ENCODE measurements at regions not wholly inside any gene's neighbourhood (a gene's known extent, or its start where the extent isn't known, plus 50 kb on each side); places are given as distances from the start of the nearest gene placed in this dataset.

DNA sequence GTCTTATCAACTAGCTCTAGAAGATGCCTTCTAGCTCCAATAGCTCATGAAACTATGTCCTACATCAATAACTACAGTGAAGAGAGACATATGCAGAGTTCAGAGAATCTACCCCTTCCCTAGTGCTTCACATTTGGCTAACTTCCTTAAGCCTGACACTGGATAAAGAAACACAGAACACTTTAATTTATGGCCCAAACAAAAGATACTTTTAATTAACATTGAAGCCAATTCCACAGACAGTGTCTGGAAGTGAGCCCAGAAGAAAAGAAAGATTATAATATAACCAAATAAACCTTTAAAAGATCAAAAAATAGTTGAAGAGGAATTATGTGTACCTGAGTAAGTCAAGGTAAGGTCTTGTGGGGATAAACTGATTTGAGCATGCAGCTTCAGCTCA, 255.2 kb downstream of the C11orf87 start:
- DNase-seq = no peak
- POLR2A ChIA-PET = no interaction called here
- H3K4me2 ChIP-seq = no peak overlapping the region
- no peaks in the 10 kb centered on the region for H4K20me1 ChIP-seq (ENCODE audit: insufficient read depth)
- no peak overlapping the region for H3K4me3 ChIP-seq (ENCODE audit: low read depth in 2 of 2, low read length in 1 of 2)
- no peaks in the 10 kb centered on the region for H3K36me3 ChIP-seq (replicated peaks in 1 of 2; ENCODE audit: control insufficient read depth in 1 of 2, insufficient read depth in 2 of 2, low read length in 1 of 2)
- H3K9me2 ChIP-seq = no peaks in the 10 kb centered on the region
- no peaks in the 10 kb centered on the region for H3F3A ChIP-seq (replicated peaks; ENCODE audit: insufficient read depth)
- no peak overlapping the region for H2AFZ ChIP-seq (ENCODE audit: low read depth)
- CTCF ChIA-PET = interaction anchor here (1.3 kb wide), 1 partner anchor 10 kb away, joined by 3 read pairs; no protein-coding TSS in a partner anchor
- H3K4me1 ChIP-seq (ENCODE audit: control insufficient read depth in 1 of 2, insufficient read depth in 2 of 2, low read depth in 1 of 2, low read length in 1 of 2) = no peaks in the 10 kb centered on the region; a peak in 1 of 4 replicates
- no peaks in the 10 kb centered on the region for H3K9me3 ChIP-seq
- TF ChIP-seq JUND (IDR thresholded peaks at IDR 0.05) (no peak), TAF1 (IDR thresholded peaks at IDR 0.05; ENCODE audit: borderline replicate concordance, low read depth, low read length) (no peak), SMC3 (IDR thresholded peaks at IDR 0.05; ENCODE audit: low read depth, low read length) (no peak), MXI1 (IDR thresholded peaks at IDR 0.05; ENCODE audit: low read depth, low read length) (no peak), NRF1 (IDR thresholded peaks at IDR 0.05; ENCODE audit: low read depth, low read length) (no peak), TCF12 (IDR thresholded peaks at IDR 0.05) (no peak), SIN3A (IDR thresholded peaks at IDR 0.05; ENCODE audit: borderline replicate concordance, low read depth, low read length) (no peak), NFIC (IDR thresholded peaks at IDR 0.05; ENCODE audit: borderline replicate concordance) (no peak), FOXM1 (IDR thresholded peaks at IDR 0.05; ENCODE audit: low read depth) (no peak), USF1 (IDR thresholded peaks at IDR 0.05; ENCODE audit: borderline replicate concordance, low read depth) (no peak), MAX (IDR thresholded peaks at IDR 0.05; ENCODE audit: low read depth) (no peak), RCOR1 (IDR thresholded peaks at IDR 0.05; ENCODE audit: low read length) (no peak), FOXJ3 (CRISPR knock-in tag; IDR thresholded peaks at IDR 0.05) (no peak), GABPA (IDR thresholded peaks at IDR 0.05; ENCODE audit: low read depth) (no peak), RAD21 (IDR thresholded peaks at IDR 0.05; ENCODE audit: low read length) (no peak), PBX3 (IDR thresholded peaks at IDR 0.05) (no peak), USF2 (IDR thresholded peaks at IDR 0.05; ENCODE audit: borderline replicate concordance, low read depth, low read length) (no peak)
- TF ChIP-seq, protein P1, sequence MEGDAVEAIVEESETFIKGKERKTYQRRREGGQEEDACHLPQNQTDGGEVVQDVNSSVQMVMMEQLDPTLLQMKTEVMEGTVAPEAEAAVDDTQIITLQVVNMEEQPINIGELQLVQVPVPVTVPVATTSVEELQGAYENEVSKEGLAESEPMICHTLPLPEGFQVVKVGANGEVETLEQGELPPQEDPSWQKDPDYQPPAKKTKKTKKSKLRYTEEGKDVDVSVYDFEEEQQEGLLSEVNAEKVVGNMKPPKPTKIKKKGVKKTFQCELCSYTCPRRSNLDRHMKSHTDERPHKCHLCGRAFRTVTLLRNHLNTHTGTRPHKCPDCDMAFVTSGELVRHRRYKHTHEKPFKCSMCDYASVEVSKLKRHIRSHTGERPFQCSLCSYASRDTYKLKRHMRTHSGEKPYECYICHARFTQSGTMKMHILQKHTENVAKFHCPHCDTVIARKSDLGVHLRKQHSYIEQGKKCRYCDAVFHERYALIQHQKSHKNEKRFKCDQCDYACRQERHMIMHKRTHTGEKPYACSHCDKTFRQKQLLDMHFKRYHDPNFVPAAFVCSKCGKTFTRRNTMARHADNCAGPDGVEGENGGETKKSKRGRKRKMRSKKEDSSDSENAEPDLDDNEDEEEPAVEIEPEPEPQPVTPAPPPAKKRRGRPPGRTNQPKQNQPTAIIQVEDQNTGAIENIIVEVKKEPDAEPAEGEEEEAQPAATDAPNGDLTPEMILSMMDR (IDR thresholded peaks at IDR 0.05) = no peak
- TF ChIP-seq, protein P2, sequence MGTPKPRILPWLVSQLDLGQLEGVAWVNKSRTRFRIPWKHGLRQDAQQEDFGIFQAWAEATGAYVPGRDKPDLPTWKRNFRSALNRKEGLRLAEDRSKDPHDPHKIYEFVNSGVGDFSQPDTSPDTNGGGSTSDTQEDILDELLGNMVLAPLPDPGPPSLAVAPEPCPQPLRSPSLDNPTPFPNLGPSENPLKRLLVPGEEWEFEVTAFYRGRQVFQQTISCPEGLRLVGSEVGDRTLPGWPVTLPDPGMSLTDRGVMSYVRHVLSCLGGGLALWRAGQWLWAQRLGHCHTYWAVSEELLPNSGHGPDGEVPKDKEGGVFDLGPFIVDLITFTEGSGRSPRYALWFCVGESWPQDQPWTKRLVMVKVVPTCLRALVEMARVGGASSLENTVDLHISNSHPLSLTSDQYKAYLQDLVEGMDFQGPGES (IDR thresholded peaks at IDR 0.05; ENCODE audit: low read depth, low read length) = no peak
- TF ChIP-seq, protein P3, sequence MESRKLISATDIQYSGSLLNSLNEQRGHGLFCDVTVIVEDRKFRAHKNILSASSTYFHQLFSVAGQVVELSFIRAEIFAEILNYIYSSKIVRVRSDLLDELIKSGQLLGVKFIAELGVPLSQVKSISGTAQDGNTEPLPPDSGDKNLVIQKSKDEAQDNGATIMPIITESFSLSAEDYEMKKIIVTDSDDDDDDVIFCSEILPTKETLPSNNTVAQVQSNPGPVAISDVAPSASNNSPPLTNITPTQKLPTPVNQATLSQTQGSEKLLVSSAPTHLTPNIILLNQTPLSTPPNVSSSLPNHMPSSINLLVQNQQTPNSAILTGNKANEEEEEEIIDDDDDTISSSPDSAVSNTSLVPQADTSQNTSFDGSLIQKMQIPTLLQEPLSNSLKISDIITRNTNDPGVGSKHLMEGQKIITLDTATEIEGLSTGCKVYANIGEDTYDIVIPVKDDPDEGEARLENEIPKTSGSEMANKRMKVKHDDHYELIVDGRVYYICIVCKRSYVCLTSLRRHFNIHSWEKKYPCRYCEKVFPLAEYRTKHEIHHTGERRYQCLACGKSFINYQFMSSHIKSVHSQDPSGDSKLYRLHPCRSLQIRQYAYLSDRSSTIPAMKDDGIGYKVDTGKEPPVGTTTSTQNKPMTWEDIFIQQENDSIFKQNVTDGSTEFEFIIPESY (IDR thresholded peaks at IDR 0.05; ENCODE audit: borderline replicate concordance, low read depth) = no peak
- H3K27me3 ChIP-seq (ENCODE audit: insufficient read depth) = no peaks in the 10 kb centered on the region
- H3K79me2 ChIP-seq (ENCODE audit: insufficient read depth) = no peaks in the 10 kb centered on the region
- no peak overlapping the region for H3K9ac ChIP-seq
- H3K27ac ChIP-seq (ENCODE audit: low read depth in 2 of 2, low read length in 1 of 2) = no peak overlapping the region

Measured in SK-N-SH (cell line).